ENCODE measurements at regions not wholly inside any gene's neighbourhood (a gene's known extent, or its start where the extent isn't known, plus 50 kb on each side); places are given as distances from the start of the nearest gene placed in this dataset.
"Not testable (repeated sequence)": the region's sequence is repeated elsewhere in the genome, so short reads cannot be mapped to it uniquely, and the experiment has no call there.

- DNase-seq (ENCODE audit: low read depth in 2 of 2) = no peak
Observed at GRCh38 chr2:18317017-18317416, 243.4 kb downstream of the RDH14 start.

GRCh38 chr2:18312818-18313217 is 247.6 kb downstream of the RDH14 start:
- DNase-seq (ENCODE audit: low read depth in 2 of 2) = no peak

- no peak for DNase-seq (ENCODE audit: low read depth in 2 of 2)
Observed at GRCh38 chr2:18311420-18312195, 248.8 kb downstream of the RDH14 start.

- DNase-seq (ENCODE audit: low read depth in 2 of 2) = no peak
Observed at GRCh38 chr2:18309627-18310026, 250.8 kb downstream of the RDH14 start.

GRCh38 chr2:18309188-18309587 is 251.3 kb downstream of the RDH14 start:
- no peak for DNase-seq (ENCODE audit: low read depth in 2 of 2)

DNA sequence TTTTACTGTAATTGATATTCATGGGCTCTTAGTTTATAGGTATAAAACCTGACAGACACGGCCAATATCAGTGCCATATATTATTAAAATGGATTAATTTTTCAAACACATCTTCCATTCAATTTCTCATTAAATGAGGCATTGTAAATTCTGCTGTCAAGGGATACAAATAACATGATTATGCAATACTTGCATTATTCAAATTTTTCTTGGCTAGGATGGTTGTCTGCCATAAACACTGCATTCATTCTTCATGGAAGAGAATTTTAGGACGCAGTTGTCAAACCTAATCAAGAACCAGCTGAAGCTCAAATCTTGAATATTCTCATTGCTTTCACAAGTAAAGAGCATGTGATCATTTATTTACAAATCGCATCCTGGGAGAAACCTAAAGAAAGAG is 255.6 kb downstream of the RDH14 start:
- DNase-seq (ENCODE audit: low read depth in 2 of 2) = no peak

DNA sequence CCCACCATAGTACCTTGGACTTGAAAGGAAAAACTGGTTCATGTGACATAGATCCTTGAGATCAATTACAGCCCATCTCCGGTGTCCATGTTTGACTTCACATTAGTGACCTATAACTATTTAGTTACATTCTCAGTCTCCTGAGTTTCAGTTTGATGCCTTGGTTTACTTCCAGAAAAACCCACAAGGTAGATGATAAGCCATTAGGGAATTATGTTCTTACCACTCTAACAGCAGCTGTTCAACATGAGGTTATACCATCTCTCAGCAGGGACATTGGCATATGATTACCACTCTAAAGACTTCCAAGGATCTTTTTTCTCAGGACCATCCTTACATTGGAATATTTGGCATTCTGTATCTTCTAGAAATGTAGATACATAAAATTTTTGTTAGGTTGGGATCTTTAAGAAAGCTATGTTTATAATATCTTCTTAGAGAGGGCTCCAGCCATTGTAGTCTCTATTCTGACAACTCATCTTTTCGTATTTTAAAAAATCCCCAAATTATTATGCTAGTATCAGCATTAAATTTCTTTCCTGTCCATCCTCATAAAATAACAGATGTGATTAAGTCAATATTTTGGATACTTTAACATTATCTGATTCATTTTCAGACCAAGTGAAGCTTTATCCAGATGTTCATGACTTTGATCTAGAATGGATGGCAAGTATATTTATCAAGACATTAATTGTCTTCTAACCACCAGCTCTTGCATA is 258.9 kb downstream of the RDH14 start:
- no peak for DNase-seq (ENCODE audit: low read depth in 2 of 2)

DNA sequence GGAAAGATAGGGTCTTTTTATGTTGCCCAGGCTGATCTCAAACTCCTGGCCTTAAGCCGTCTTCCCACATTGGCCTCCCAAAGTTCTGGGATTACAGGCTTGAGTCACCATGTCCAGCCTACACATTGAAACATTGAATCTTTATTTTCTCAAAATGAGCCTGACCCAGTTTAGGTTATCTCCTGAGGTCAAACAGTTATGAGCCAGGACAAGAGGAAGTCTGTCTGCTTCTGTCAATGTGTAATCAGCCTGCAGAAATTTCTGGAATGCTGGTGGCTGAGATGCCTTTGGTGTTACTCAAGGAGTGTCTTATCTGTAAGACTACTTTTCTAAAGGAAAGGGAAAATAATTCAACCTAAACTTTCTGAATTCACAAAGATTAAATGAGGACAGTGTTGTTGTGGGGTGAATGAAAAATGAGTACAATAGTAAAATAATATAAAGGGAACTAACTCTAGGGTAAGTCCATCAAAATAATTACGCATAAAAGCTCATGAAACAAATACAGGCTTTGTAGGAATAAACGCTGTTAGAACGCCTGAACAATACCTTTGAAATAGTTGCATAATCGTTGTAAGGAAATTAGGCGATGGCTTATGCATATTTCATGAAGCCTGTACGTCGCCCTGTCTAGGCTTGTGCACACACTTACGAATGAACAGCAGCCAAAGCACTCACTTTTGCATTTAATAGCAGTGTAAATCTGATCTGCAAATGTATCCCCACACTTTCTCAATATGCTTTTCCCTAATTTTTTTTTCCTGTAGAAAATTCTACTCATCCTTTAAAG is 260.8 kb downstream of the RDH14 start:
- DNase-seq (ENCODE audit: low read depth in 2 of 2) = no peak

- DNase-seq (ENCODE audit: low read depth in 2 of 2) = no peak
Observed at GRCh38 chr2:18297534-18298058, 262.9 kb downstream of the RDH14 start.

- no peak for DNase-seq (ENCODE audit: low read depth in 2 of 2)
Observed at GRCh38 chr2:18290386-18290785, 270.1 kb downstream of the RDH14 start.

DNA sequence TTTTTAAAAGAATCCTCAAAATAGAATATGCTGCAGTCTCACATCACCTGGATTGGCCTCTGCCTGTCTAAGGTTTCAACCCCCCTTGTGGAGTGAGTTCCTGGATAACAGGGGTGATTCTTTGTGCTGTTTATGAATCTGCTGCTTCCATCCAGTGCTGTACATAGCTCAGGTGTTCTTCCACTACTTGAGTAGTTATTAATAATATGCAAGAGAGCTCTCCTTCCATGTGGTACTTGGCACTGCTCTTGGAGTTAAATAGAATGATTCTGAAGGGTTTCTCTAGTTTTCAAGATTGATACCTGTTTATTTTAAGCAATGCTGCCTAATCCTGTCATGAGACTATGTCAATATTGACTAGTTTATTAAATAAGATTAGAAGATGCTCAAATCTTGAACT is 273.6 kb downstream of the RDH14 start:
- no peak for DNase-seq (ENCODE audit: low read depth in 2 of 2)

DNA sequence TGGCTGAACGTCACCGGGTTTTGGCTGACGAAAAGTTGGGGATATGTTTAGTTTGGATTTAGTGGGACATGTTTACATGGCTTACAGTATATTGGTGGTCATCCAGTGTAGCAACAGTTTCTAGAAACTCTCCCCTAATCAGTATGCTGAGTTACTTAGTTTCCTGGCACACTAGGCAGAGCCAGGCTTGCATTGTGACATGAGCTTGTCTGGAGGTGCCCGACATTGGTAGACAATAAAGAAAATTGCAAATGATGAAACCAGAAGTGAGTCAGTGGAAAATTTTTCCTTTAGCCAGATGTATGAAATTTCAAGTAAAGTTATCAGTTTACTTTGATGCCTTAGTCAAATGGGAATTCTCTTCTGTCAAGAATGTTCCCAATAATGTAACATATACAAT is 276.1 kb downstream of the RDH14 start:
- no peak for DNase-seq (ENCODE audit: low read depth in 2 of 2)

DNA sequence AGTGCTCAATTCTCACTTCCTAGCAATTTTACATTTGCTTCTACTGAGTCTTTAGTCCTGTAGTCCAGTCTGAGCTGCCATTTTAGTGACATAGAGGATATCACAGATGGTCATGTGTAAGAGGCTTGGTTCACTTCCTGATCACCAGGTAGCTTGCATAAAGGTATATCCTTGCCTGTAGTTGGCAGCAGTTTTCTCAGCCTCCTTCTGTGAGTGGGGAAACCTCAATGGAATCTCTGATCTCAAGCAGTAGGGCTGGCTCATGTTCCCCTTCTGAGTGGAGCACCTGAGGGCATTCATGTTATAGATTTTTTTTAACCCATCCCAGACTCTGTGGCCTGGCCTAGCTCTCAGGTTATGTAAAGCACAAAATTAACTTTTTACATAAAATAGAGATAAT is 278.4 kb downstream of the RDH14 start:
- DNase-seq (ENCODE audit: low read depth in 2 of 2) = no peak

GRCh38 chr2:18276583-18277075 is 283.8 kb downstream of the RDH14 start:
- DNase-seq (ENCODE audit: low read depth in 2 of 2) = no peak

DNA sequence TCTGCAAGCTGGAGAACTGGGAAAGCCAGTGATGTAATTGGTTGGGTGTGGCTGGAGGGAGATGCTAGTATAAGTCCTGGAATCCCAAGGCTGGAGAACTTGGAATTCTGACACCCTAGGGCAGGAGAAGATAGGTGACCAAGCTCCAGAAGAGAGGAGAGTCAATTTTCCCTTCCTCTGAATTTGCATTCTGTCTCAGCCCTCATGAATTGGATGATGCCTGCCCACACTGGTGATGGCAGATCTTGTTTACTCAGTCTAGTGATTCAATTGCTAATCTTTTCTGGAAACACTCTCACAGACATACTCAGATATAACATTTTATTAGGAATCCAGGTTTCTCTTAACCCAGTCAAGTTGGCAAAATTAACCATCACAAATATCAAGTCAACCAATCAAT is 287.2 kb downstream of the RDH14 start:
- no peak for DNase-seq (ENCODE audit: low read depth in 2 of 2)

- no peak for DNase-seq (ENCODE audit: low read depth in 2 of 2)
Observed at GRCh38 chr2:18272148-18272494, 288.3 kb downstream of the RDH14 start.

- no peak for DNase-seq (ENCODE audit: low read depth in 2 of 2)
Observed at GRCh38 chr2:18271370-18272147, 288.9 kb downstream of the RDH14 start.

GRCh38 chr2:18268400-18268799 is 292.1 kb downstream of the RDH14 start:
- DNase-seq (ENCODE audit: low read depth in 2 of 2) = no peak

- no peak for DNase-seq (ENCODE audit: low read depth in 2 of 2)
Observed at GRCh38 chr2:18267501-18267900, 293.0 kb downstream of the RDH14 start.

GRCh38 chr2:18266699-18267098 is 293.8 kb downstream of the RDH14 start:
- not testable (repeated sequence) for DNase-seq (ENCODE audit: low read depth in 2 of 2)
